ENCODE measurements at regions not wholly inside any gene's neighbourhood (a gene's known extent, or its start where the extent isn't known, plus 50 kb on each side); places are given as distances from the start of the nearest gene placed in this dataset.
A peak's percentile ranks its signal among the peaks of the same experiment; 100 is the strongest.

- no peak for TF ChIP-seq Cebpa-rat (IDR thresholded peaks at IDR 0.05)
- H3K4me2 ChIP-seq, result no peak overlapping the region
- H3K36me3 ChIP-seq, result no peaks in the 10 kb centered on the region
- H3K27ac ChIP-seq, result no peak overlapping the region
- H4K20me1 ChIP-seq, result no peaks in the 10 kb centered on the region
- H3K4me3 ChIP-seq, result no peak overlapping the region
- peaks cover 0 to 7% (median 5%) of the 10 kb centered on the region in 11 experiments; a peak in 6 of 22 replicates for H3K9me3 ChIP-seq (replicated peaks in 1 of 11)
- H3K27me3 ChIP-seq, result no peaks in the 10 kb centered on the region
- no peak overlapping the region for H3K9ac ChIP-seq
- peaks cover 0 to 11% (median 2%) of the 10 kb centered on the region in 10 experiments; a peak in 7 of 20 replicates for H3K4me1 ChIP-seq
These were observed 127.1 kb downstream of the SUDS3 start for GRCh38 chr12:118503476-118503875.

- no peak overlapping the region for H3K27ac ChIP-seq
- H3K9ac ChIP-seq, result no peak overlapping the region
- H3K36me3 ChIP-seq, result no peaks in the 10 kb centered on the region
- no peak for TF ChIP-seq Cebpa-rat (IDR thresholded peaks at IDR 0.05)
- peaks cover 0 to under 1% (median 0%) of the 10 kb centered on the region in 10 experiments; a peak in 3 of 20 replicates for H3K4me1 ChIP-seq
- peaks cover 0 to 8% (median 2%) of the 10 kb centered on the region in 11 experiments; a peak in 5 of 22 replicates for H3K9me3 ChIP-seq (replicated peaks in 1 of 11)
- no peaks in the 10 kb centered on the region for H4K20me1 ChIP-seq
- H3K4me2 ChIP-seq, result no peak overlapping the region
- no peak overlapping the region for H3K4me3 ChIP-seq
- no peaks in the 10 kb centered on the region for H3K27me3 ChIP-seq
These were observed 136.3 kb downstream of the SUDS3 start for GRCh38 chr12:118512669-118513068.

- TF ChIP-seq Cebpa-rat (IDR thresholded peaks at IDR 0.05), result no peak
- Histone ChIP-seq H4K20me1 (no peaks in the 10 kb centered on the region), H3K4me3 (no peak overlapping the region), H3K27ac (no peak overlapping the region), H3K36me3 (no peaks in the 10 kb centered on the region), H3K4me2 (no peak overlapping the region), H3K9ac (no peak overlapping the region), H3K27me3 (no peaks in the 10 kb centered on the region), H3K9me3 (replicated peaks in 1 of 11) (peaks cover 0 to 8% (median 4%) of the 10 kb centered on the region in 11 experiments; a peak in 5 of 22 replicates), H3K4me1 (peaks cover 0 to 10% (median 8%) of the 10 kb centered on the region in 10 experiments; a peak in 9 of 20 replicates)
These were observed 137.3 kb downstream of the SUDS3 start for GRCh38 chr12:118513611-118514010.

GRCh38 chr12:118514297-118514696 is 137.9 kb downstream of the SUDS3 start:
- Histone ChIP-seq H3K36me3 (no peaks in the 10 kb centered on the region), H3K27me3 (no peaks in the 10 kb centered on the region), H3K9me3 (replicated peaks in 1 of 11) (peaks cover 0 to 13% (median 5%) of the 10 kb centered on the region in 11 experiments; a peak in 8 of 22 replicates), H3K4me1 (peaks cover 0 to 17% (median 9%) of the 10 kb centered on the region in 10 experiments; a peak in 9 of 20 replicates), H3K4me2 (no peak overlapping the region), H3K9ac (no peak overlapping the region), H3K27ac (no peak overlapping the region), H4K20me1 (no peaks in the 10 kb centered on the region), H3K4me3 (no peak overlapping the region)
- TF ChIP-seq Cebpa-rat (IDR thresholded peaks at IDR 0.05), result no peak

GRCh38 chr12:118520214-118521035 is 144.1 kb downstream of the SUDS3 start:
- no peaks in the 10 kb centered on the region for H3K36me3 ChIP-seq
- peaks cover 0 to 14% (median 6%) of the 10 kb centered on the region in 11 experiments; a peak in 7 of 22 replicates for H3K9me3 ChIP-seq (replicated peaks in 1 of 11)
- no peaks in the 10 kb centered on the region for H4K20me1 ChIP-seq
- no peaks in the 10 kb centered on the region for H3K27me3 ChIP-seq
- H3K4me1 ChIP-seq, result peaks cover 0 to 38% (median 26%) of the 10 kb centered on the region in 10 experiments; a peak in 15 of 20 replicates
- no peak overlapping the region for H3K9ac ChIP-seq
- no peak for TF ChIP-seq Cebpa-rat (IDR thresholded peaks at IDR 0.05)
- no peak overlapping the region for H3K27ac ChIP-seq
- no peak overlapping the region for H3K4me2 ChIP-seq
- H3K4me3 ChIP-seq, result no peak overlapping the region

- TF ChIP-seq Cebpa-rat (IDR thresholded peaks at IDR 0.05), result no peak
These were observed 144.6 kb downstream of the SUDS3 start for GRCh38 chr12:118521036-118521370.

GRCh38 chr12:118524446-118524845 is 148.1 kb downstream of the SUDS3 start:
- Histone ChIP-seq H3K27me3 (no peaks in the 10 kb centered on the region), H3K9me3 (replicated peaks in 1 of 11) (peaks cover 0 to 7% (median 0%) of the 10 kb centered on the region in 11 experiments; a peak in 5 of 22 replicates), H3K27ac (no peak overlapping the region), H3K36me3 (no peaks in the 10 kb centered on the region), H3K4me1 (peaks cover 0 to 52% (median 34%) of the 10 kb centered on the region in 10 experiments; a peak in 15 of 20 replicates), H3K9ac (no peak overlapping the region), H4K20me1 (no peaks in the 10 kb centered on the region), H3K4me3 (no peak overlapping the region), H3K4me2 (peak overlapping the region in 8 of 11 experiments; percentile 37 to 76 (median 52); a peak in 16 of 22 replicates)
- no peak for TF ChIP-seq Cebpa-rat (IDR thresholded peaks at IDR 0.05)

More at GRCh38 chr12:118521036-118521370, 144.6 kb downstream of the SUDS3 start:
- H3K9me3 ChIP-seq (replicated peaks in 1 of 11), result peaks cover 0 to 14% (median 6%) of the 10 kb centered on the region in 11 experiments; a peak in 7 of 22 replicates
- H3K36me3 ChIP-seq, result no peaks in the 10 kb centered on the region
- H3K4me3 ChIP-seq, result no peak overlapping the region
- H3K4me1 ChIP-seq, result peaks cover 0 to 44% (median 28%) of the 10 kb centered on the region in 10 experiments; a peak in 15 of 20 replicates
- no peak overlapping the region for H3K9ac ChIP-seq
- H3K27me3 ChIP-seq, result no peaks in the 10 kb centered on the region
- no peak overlapping the region for H3K27ac ChIP-seq
- H4K20me1 ChIP-seq, result no peaks in the 10 kb centered on the region
- no peak overlapping the region for H3K4me2 ChIP-seq

- H3K4me1 ChIP-seq, result peaks cover 0 to 49% (median 34%) of the 10 kb centered on the region in 10 experiments; a peak in 15 of 20 replicates
- no peak overlapping the region for H3K27ac ChIP-seq
- TF ChIP-seq Cebpa-rat (IDR thresholded peaks at IDR 0.05), result no peak
- no peaks in the 10 kb centered on the region for H3K9me3 ChIP-seq (replicated peaks in 1 of 11)
- H3K4me3 ChIP-seq, result no peak overlapping the region
- H3K27me3 ChIP-seq, result no peaks in the 10 kb centered on the region
- H3K9ac ChIP-seq, result no peak overlapping the region
- H3K4me2 ChIP-seq, result peak overlapping the region in 8 of 11 experiments; percentile 37 to 76 (median 52); a peak in 16 of 22 replicates
- H4K20me1 ChIP-seq, result no peaks in the 10 kb centered on the region
- H3K36me3 ChIP-seq, result no peaks in the 10 kb centered on the region
These were observed 148.9 kb downstream of the SUDS3 start for GRCh38 chr12:118525216-118525615.

- Histone ChIP-seq H3K36me3 (no peaks in the 10 kb centered on the region), H3K27me3 (no peaks in the 10 kb centered on the region), H4K20me1 (no peaks in the 10 kb centered on the region), H3K4me1 (peaks cover 0 to 49% (median 34%) of the 10 kb centered on the region in 10 experiments; a peak in 15 of 20 replicates), H3K4me2 (peak overlapping the region in 8 of 11 experiments; percentile 1 to 59 (median 22); a peak in 10 of 22 replicates), H3K9ac (no peak overlapping the region), H3K4me3 (no peak overlapping the region), H3K27ac (no peak overlapping the region), H3K9me3 (replicated peaks in 1 of 11) (peaks cover 0 to 6% (median 0%) of the 10 kb centered on the region in 11 experiments; a peak in 5 of 22 replicates)
- no peak for TF ChIP-seq Cebpa-rat (IDR thresholded peaks at IDR 0.05)
These were observed 150.1 kb downstream of the SUDS3 start for GRCh38 chr12:118526255-118527095.
